Neural cell (in vitro differentiated cells): ENCODE measurements at regions not wholly inside any gene's neighbourhood (a gene's known extent, or its start where the extent isn't known, plus 50 kb on each side); places are given as distances from the start of the nearest gene placed in this dataset.

Experiments
- H2AFZ ChIP-seq: fragments of 200-600, 300-800 bp; sonication (generic), shearing (Covaris generic); 2 replicates; pipeline ENCODE4 v1.6.0; 2014; ENCODE audit warnings: low read depth, mild to moderate bottlenecking, antibody characterized with exemption, low read length, moderate library complexity
- H3F3A ChIP-seq: fragments of 200-600 bp; shearing (Covaris generic); 2 replicates; pipeline ENCODE4 v1.6.1; 2016; ENCODE audit warnings: mild to moderate bottlenecking, moderate library complexity, mixed read lengths, antibody characterized with exemption, low read length; ENCODE audit not compliant: insufficient read depth, poor library complexity, severe bottlenecking
- H3K27ac ChIP-seq: fragments of 200-600, 300-800 bp; sonication (generic), shearing (Covaris generic); 2 replicates; pipeline ENCODE4 v1.5.1; 2014; ENCODE audit warnings: mild to moderate bottlenecking, low read length, moderate library complexity
- H3K27me3 ChIP-seq: fragments of 300-800, 200-600 bp; sonication (generic), shearing (Covaris generic); 2 replicates; pipeline ENCODE4 v1.6.0; 2014; ENCODE audit warnings: mild to moderate bottlenecking, low read depth, low read length, moderate library complexity; ENCODE audit not compliant: insufficient read depth
- H3K36me3 ChIP-seq: fragments of 300-800, 200-600 bp; sonication (generic), shearing (Covaris generic); 2 replicates; pipeline ENCODE4 v1.5.1; 2014; ENCODE audit warnings: mild to moderate bottlenecking, antibody characterized with exemption, low read length, moderate library complexity; ENCODE audit not compliant: insufficient read depth
- H3K4me2 ChIP-seq: fragments of 300-800, 200-600 bp; sonication (generic), shearing (Covaris generic); 2 replicates; pipeline ENCODE4 v1.6.0; 2014; ENCODE audit warnings: mild to moderate bottlenecking, low read length
- H3K4me3 ChIP-seq: fragments of 300-800, 200-600 bp; sonication (generic), shearing (Covaris generic); 2 replicates; pipeline ENCODE4 v1.5.1; 2014; ENCODE audit warnings: mild to moderate bottlenecking, low read length, moderate library complexity
- H3K79me2 ChIP-seq: fragments of 200-600 bp; shearing (Covaris generic); replicated peaks from 2 replicates; pipeline ENCODE4 v1.6.0; 2014; ENCODE audit warnings: mild to moderate bottlenecking, low read length, moderate library complexity; ENCODE audit not compliant: insufficient read depth
- H3K9ac ChIP-seq: fragments of 300-800, 200-600 bp; sonication (generic), shearing (Covaris generic); 2 replicates; pipeline ENCODE4 v1.6.1; 2016; ENCODE audit warnings: mild to moderate bottlenecking, low read length, mixed read lengths
- H3K9me2 ChIP-seq: fragments of 200-600 bp; shearing (Covaris generic); 2 replicates; pipeline ENCODE4 v1.6.1; 2016; ENCODE audit warnings: mild to moderate bottlenecking, low read length, mixed read lengths; ENCODE audit not compliant: insufficient read depth
- H3K9me3 ChIP-seq: fragments of 200-600, 300-800 bp; sonication (generic), shearing (Covaris generic); 2 replicates; pipeline ENCODE4 v1.6.1; 2016; ENCODE audit warnings: mild to moderate bottlenecking, mixed run types, low read length, moderate library complexity, mixed read lengths
- H4K20me1 ChIP-seq: fragments of 200-600 bp; shearing (Covaris generic); 2 replicates; pipeline ENCODE4 v1.6.1; 2016; ENCODE audit warnings: mild to moderate bottlenecking, mixed run types; ENCODE audit not compliant: insufficient read depth
- EP300 ChIP-seq: fragments of 450-650 bp; conservative IDR thresholded peaks from 2 replicates; pipeline ENCODE4 v1.6.1; 2014; ENCODE audit warnings: antibody characterized with exemption, mild to moderate bottlenecking, moderate library complexity; ENCODE audit not compliant: poor library complexity, severe bottlenecking
- EZH2 ChIP-seq: fragments of 200-600, 300-800 bp; shearing (Covaris generic), sonication (generic); IDR thresholded peaks from 2 replicates; pipeline ENCODE4 v1.6.1; 2014; ENCODE audit warnings: antibody characterized with exemption, low read length, borderline replicate concordance, mild to moderate bottlenecking; ENCODE audit not compliant: insufficient read depth, poor library complexity, severe bottlenecking
- MXI1 ChIP-seq: fragments of 450-650 bp; conservative IDR thresholded peaks from 2 replicates; pipeline ENCODE4 v1.6.1; 2014; ENCODE audit warnings: antibody characterized with exemption, mild to moderate bottlenecking; ENCODE audit not compliant: poor library complexity, severe bottlenecking
- POLR2AphosphoS5 ChIP-seq: IDR thresholded peaks from 2 replicates; pipeline ENCODE4 v1.6.1; 2012
- RAD21 ChIP-seq: fragments of 450-650 bp; conservative IDR thresholded peaks from 2 replicates; pipeline ENCODE4 v1.6.1; 2014; ENCODE audit warnings: antibody characterized with exemption, mild to moderate bottlenecking, moderate library complexity
- SMC3 ChIP-seq: fragments of 450-650 bp; conservative IDR thresholded peaks from 2 replicates; pipeline ENCODE4 v1.6.1; 2014; ENCODE audit warnings: antibody characterized with exemption, mild to moderate bottlenecking, moderate library complexity; ENCODE audit not compliant: poor library complexity
- TAF1 ChIP-seq: IDR thresholded peaks from 2 replicates; pipeline ENCODE4 v1.6.1; 2012; ENCODE audit warnings: low read depth
- TF ChIP-seq, protein P1 (sequence below): fragments of 450-650 bp; IDR thresholded peaks from 2 replicates; pipeline ENCODE4 v1.5.1; 2014; ENCODE audit warnings: antibody characterized with exemption, mild to moderate bottlenecking, moderate library complexity; ENCODE audit not compliant: poor library complexity, severe bottlenecking
- TF ChIP-seq, protein P2 (sequence below): IDR thresholded peaks from 2 replicates; pipeline ENCODE4 v1.6.1; 2012; ENCODE audit warnings: borderline replicate concordance

GRCh38 chr11:98153752-98154151 is 867.0 kb upstream of the CNTN5 start:
- Histone ChIP-seq H3K4me2 (no peak overlapping the region), H3K9me3 (no peaks in the 10 kb centered on the region), H3F3A (no peaks in the 10 kb centered on the region), H3K27ac (no peak overlapping the region), H3K79me2 (no peaks in the 10 kb centered on the region), H3K9me2 (no peaks in the 10 kb centered on the region), H3K9ac (no peak overlapping the region), H3K36me3 (no peaks in the 10 kb centered on the region), H4K20me1 (no peaks in the 10 kb centered on the region), H2AFZ (no peak overlapping the region), H3K27me3 (no peaks in the 10 kb centered on the region), H3K4me3 (no peak overlapping the region)
- TF ChIP-seq MXI1 (no peak), POLR2AphosphoS5 (no peak), RAD21 (no peak), SMC3 (no peak), EP300 (no peak), TAF1 (no peak), EZH2 (no peak)
- TF ChIP-seq, protein P1, sequence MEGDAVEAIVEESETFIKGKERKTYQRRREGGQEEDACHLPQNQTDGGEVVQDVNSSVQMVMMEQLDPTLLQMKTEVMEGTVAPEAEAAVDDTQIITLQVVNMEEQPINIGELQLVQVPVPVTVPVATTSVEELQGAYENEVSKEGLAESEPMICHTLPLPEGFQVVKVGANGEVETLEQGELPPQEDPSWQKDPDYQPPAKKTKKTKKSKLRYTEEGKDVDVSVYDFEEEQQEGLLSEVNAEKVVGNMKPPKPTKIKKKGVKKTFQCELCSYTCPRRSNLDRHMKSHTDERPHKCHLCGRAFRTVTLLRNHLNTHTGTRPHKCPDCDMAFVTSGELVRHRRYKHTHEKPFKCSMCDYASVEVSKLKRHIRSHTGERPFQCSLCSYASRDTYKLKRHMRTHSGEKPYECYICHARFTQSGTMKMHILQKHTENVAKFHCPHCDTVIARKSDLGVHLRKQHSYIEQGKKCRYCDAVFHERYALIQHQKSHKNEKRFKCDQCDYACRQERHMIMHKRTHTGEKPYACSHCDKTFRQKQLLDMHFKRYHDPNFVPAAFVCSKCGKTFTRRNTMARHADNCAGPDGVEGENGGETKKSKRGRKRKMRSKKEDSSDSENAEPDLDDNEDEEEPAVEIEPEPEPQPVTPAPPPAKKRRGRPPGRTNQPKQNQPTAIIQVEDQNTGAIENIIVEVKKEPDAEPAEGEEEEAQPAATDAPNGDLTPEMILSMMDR = no peak
- TF ChIP-seq, protein P2, sequence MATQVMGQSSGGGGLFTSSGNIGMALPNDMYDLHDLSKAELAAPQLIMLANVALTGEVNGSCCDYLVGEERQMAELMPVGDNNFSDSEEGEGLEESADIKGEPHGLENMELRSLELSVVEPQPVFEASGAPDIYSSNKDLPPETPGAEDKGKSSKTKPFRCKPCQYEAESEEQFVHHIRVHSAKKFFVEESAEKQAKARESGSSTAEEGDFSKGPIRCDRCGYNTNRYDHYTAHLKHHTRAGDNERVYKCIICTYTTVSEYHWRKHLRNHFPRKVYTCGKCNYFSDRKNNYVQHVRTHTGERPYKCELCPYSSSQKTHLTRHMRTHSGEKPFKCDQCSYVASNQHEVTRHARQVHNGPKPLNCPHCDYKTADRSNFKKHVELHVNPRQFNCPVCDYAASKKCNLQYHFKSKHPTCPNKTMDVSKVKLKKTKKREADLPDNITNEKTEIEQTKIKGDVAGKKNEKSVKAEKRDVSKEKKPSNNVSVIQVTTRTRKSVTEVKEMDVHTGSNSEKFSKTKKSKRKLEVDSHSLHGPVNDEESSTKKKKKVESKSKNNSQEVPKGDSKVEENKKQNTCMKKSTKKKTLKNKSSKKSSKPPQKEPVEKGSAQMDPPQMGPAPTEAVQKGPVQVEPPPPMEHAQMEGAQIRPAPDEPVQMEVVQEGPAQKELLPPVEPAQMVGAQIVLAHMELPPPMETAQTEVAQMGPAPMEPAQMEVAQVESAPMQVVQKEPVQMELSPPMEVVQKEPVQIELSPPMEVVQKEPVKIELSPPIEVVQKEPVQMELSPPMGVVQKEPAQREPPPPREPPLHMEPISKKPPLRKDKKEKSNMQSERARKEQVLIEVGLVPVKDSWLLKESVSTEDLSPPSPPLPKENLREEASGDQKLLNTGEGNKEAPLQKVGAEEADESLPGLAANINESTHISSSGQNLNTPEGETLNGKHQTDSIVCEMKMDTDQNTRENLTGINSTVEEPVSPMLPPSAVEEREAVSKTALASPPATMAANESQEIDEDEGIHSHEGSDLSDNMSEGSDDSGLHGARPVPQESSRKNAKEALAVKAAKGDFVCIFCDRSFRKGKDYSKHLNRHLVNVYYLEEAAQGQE = no peak

DNA sequence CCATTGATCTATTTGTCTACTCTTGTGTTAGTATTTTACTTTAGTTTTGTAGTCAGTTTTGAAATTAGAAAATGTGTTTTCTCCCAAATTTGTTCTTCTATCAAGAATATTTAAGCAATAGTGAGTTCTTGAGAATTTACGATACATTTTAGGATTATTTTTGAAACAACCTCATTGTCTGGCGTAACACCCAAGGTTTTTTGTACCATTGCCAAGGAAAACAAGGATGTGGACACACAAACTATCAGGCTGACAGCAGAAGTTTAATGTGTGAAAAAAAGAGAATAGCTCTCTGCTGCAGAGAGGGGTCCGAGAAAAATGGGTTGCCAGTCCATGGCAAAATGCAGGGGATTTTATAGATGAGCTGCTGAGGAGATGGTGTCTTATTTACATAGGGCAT is 865.1 kb upstream of the CNTN5 start:
- no peaks in the 10 kb centered on the region for H3K9me2 ChIP-seq
- H3K4me2 ChIP-seq = no peak overlapping the region
- H2AFZ ChIP-seq = no peak overlapping the region
- H3K9me3 ChIP-seq = no peaks in the 10 kb centered on the region
- no peaks in the 10 kb centered on the region for H4K20me1 ChIP-seq
- no peaks in the 10 kb centered on the region for H3K79me2 ChIP-seq
- H3K27ac ChIP-seq = no peak overlapping the region
- H3K36me3 ChIP-seq = no peaks in the 10 kb centered on the region
- no peaks in the 10 kb centered on the region for H3K27me3 ChIP-seq
- no peak overlapping the region for H3K4me3 ChIP-seq
- TF ChIP-seq, protein P1 = no peak
- no peak for TF ChIP-seq POLR2AphosphoS5
- no peaks in the 10 kb centered on the region for H3F3A ChIP-seq
- no peak overlapping the region for H3K9ac ChIP-seq
